ENCODE measurements at regions not wholly inside any gene's neighbourhood (a gene's known extent, or its start where the extent isn't known, plus 50 kb on each side); places are given as distances from the start of the nearest gene placed in this dataset.

- no peak overlapping the region for H3K4me3 Mint-ChIP-seq
- H3K36me3 Mint-ChIP-seq (ENCODE audit: low read depth) = no peaks in the 10 kb centered on the region
- H3K4me1 Mint-ChIP-seq = no peaks in the 10 kb centered on the region
- no peaks in the 10 kb centered on the region for H3K27me3 Mint-ChIP-seq
- no peaks in the 10 kb centered on the region for H3K9me3 Mint-ChIP-seq
- POLR2A ChIA-PET = no interaction called here
- CTCF ChIA-PET = no interaction called here
- H3K27ac Mint-ChIP-seq = no peak overlapping the region
- no peak for DNase-seq
Observed at GRCh38 chr2:107393516-107393915, 433.2 kb upstream of the RGPD4 start.

GRCh38 chr2:107398683-107399082 is 428.0 kb upstream of the RGPD4 start:
- no peaks in the 10 kb centered on the region for H3K27me3 Mint-ChIP-seq
- H3K9me3 Mint-ChIP-seq = no peaks in the 10 kb centered on the region
- no peaks in the 10 kb centered on the region for H3K36me3 Mint-ChIP-seq (ENCODE audit: low read depth)
- CTCF ChIA-PET = no interaction called here
- POLR2A ChIA-PET = no interaction called here
- H3K4me3 Mint-ChIP-seq = no peak overlapping the region
- H3K27ac Mint-ChIP-seq = no peak overlapping the region
- DNase-seq = no peak
- H3K4me1 Mint-ChIP-seq = no peaks in the 10 kb centered on the region

DNA sequence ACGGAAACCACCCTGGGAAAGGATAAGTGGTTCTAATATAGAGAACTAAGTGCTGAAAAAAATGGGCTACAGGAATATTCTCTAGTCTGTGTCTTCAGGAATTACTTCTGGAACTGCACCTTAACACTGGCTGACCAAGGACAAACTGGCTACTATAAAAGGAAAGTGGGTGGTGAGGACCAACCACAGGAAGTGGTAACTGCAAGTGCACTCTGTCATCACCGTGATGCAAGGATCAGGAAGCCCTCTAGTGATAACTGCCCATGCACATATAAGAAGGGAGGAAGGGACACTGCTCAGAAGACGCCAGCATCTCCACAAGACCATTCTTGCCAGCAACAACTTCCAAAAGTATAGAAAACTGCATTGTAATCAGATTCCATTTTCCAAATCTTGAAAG is 424.4 kb upstream of the RGPD4 start:
- POLR2A ChIA-PET = no interaction called here
- H3K27me3 Mint-ChIP-seq = no peaks in the 10 kb centered on the region
- no peaks in the 10 kb centered on the region for H3K36me3 Mint-ChIP-seq (ENCODE audit: low read depth)
- no peak overlapping the region for H3K4me3 Mint-ChIP-seq
- CTCF ChIA-PET = no interaction called here
- H3K4me1 Mint-ChIP-seq = no peaks in the 10 kb centered on the region
- no peaks in the 10 kb centered on the region for H3K9me3 Mint-ChIP-seq
- DNase-seq = no peak
- H3K27ac Mint-ChIP-seq = no peak overlapping the region

GRCh38 chr2:107405261-107405660 is 421.4 kb upstream of the RGPD4 start:
- H3K36me3 Mint-ChIP-seq (ENCODE audit: low read depth) = no peaks in the 10 kb centered on the region
- ChIA-PET CTCF (no interaction called here), POLR2A (no interaction called here)
- H3K27me3 Mint-ChIP-seq = no peaks in the 10 kb centered on the region
- H3K27ac Mint-ChIP-seq = no peak overlapping the region
- no peaks in the 10 kb centered on the region for H3K9me3 Mint-ChIP-seq
- no peak for DNase-seq
- no peak overlapping the region for H3K4me3 Mint-ChIP-seq
- no peaks in the 10 kb centered on the region for H3K4me1 Mint-ChIP-seq

- Mint-ChIP-seq H3K27me3 (no peaks in the 10 kb centered on the region), H3K4me1 (no peaks in the 10 kb centered on the region), H3K36me3 (ENCODE audit: low read depth) (no peaks in the 10 kb centered on the region), H3K4me3 (no peak overlapping the region), H3K27ac (no peak overlapping the region), H3K9me3 (no peaks in the 10 kb centered on the region)
- ChIA-PET CTCF (no interaction called here), POLR2A (no interaction called here)
- DNase-seq = no peak
Observed at GRCh38 chr2:107407017-107407416, 419.7 kb upstream of the RGPD4 start.

DNA sequence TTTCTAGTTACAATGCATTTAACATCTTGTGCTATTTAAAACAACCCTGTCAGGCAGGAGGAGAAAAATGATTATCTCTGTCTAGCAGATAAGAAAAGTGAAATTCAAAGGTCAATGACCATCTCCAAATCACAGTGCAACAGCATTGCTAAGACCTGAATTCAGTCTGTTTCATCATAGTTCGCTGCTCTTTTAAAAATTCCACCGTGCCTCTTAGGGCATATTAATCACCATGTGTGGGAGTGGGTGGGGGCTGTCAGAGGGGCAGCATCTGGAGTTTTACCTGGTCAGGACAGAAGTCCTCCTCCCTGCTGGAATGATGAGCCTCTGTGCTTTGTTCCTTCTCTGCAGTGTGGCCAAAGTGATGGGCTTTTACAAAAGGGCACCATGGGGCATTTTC is 418.7 kb upstream of the RGPD4 start:
- Mint-ChIP-seq H3K27me3 (no peaks in the 10 kb centered on the region), H3K36me3 (ENCODE audit: low read depth) (no peaks in the 10 kb centered on the region), H3K9me3 (no peaks in the 10 kb centered on the region), H3K4me1 (no peaks in the 10 kb centered on the region), H3K4me3 (no peak overlapping the region), H3K27ac (no peak overlapping the region)
- CTCF ChIA-PET = no interaction called here
- no peak for DNase-seq
- POLR2A ChIA-PET = no interaction called here

DNA sequence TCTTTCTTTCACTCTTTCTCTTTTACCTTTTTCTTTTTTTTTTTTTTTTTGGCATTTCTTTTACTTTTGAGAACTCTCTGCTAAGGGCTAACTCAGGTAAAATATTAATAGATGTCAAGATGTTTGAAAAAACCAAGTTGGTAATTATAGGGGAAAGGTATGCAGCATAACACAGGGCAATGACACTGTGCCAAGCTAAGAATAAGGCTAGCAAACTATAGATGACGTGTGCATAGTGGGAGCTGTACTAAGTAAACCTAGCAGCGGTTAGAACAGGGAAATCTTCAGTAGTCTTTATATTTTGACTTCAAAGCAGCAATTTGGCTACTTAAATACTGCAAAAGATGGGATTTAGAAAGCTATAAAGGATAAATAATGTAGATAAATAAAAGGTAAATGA is 415.4 kb upstream of the RGPD4 start:
- H3K27ac Mint-ChIP-seq = no peak overlapping the region
- no peaks in the 10 kb centered on the region for H3K27me3 Mint-ChIP-seq
- no peak overlapping the region for H3K4me3 Mint-ChIP-seq
- ChIA-PET CTCF (no interaction called here), POLR2A (no interaction called here)
- DNase-seq = no peak
- no peaks in the 10 kb centered on the region for H3K9me3 Mint-ChIP-seq
- no peaks in the 10 kb centered on the region for H3K36me3 Mint-ChIP-seq (ENCODE audit: low read depth)
- H3K4me1 Mint-ChIP-seq = no peaks in the 10 kb centered on the region

DNA sequence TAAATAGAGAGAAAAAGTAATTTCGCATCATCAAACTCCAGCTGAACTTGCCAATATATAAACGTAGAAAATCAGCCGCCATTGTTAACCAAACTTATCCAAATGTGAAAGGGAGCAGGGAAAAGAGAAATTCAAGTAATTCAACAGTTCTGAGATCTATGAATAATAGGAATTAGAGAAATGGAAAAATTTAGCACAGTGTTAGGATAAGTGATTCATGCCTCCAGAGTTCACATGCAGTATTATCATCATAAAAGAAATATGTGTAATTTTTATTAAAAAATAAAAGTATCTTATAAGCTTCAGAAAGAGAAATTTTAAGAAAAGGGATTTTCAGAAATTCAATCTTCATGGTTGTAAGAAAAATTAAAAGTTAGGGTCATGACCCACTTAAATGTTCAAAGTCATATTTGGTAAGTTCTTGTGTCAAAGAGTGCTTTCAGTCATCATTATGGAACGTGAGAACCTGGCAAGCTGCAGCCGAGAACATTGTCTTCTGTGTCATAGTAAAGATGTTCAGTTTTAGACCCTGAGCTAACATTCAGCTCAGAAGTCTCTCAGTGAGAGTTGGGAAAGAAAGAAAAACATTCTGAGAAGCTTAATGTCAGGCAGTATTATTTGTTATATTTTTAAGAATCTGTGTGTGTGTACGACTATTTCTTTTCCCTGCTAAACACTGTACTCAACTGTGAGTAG is 414.3 kb upstream of the RGPD4 start:
- Mint-ChIP-seq H3K9me3 (no peaks in the 10 kb centered on the region), H3K4me1 (no peaks in the 10 kb centered on the region), H3K36me3 (ENCODE audit: low read depth) (no peaks in the 10 kb centered on the region), H3K4me3 (no peak overlapping the region), H3K27ac (no peak overlapping the region), H3K27me3 (no peaks in the 10 kb centered on the region)
- ChIA-PET POLR2A (no interaction called here), CTCF (no interaction called here)
- DNase-seq = no peak

DNA sequence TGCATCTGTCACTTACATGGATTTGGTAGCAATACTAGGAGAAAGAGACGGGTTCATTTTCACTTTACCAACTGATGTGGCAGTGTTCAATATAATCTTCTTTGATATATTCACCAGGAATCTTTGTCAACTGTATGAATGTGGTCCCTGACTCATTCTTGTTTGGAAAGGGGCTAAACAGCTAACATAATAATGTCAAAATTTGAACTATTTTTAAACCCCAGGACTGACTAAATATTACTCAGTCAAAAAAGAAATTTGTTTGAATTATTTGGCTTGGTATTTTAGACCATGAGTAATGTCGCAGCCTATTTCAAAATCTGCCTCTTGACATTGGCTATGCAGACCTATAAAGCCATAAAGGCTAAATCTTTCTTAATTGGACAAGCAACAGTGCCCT is 413.7 kb upstream of the RGPD4 start:
- CTCF ChIA-PET = no interaction called here
- Mint-ChIP-seq H3K27me3 (no peaks in the 10 kb centered on the region), H3K4me1 (no peaks in the 10 kb centered on the region), H3K4me3 (no peak overlapping the region), H3K36me3 (ENCODE audit: low read depth) (no peaks in the 10 kb centered on the region), H3K9me3 (peaks cover 2% of the 10 kb centered on the region), H3K27ac (no peak overlapping the region)
- DNase-seq = no peak
- POLR2A ChIA-PET = no interaction called here

- no peaks in the 10 kb centered on the region for H3K36me3 Mint-ChIP-seq (ENCODE audit: low read depth)
- ChIA-PET POLR2A (no interaction called here), CTCF (no interaction called here)
- H3K4me1 Mint-ChIP-seq = no peaks in the 10 kb centered on the region
- H3K9me3 Mint-ChIP-seq = peaks cover 2% of the 10 kb centered on the region
- H3K4me3 Mint-ChIP-seq = no peak overlapping the region
- no peak for DNase-seq
- no peak overlapping the region for H3K27ac Mint-ChIP-seq
- H3K27me3 Mint-ChIP-seq = no peaks in the 10 kb centered on the region
Observed at GRCh38 chr2:107414376-107414775, 412.3 kb upstream of the RGPD4 start.

DNA sequence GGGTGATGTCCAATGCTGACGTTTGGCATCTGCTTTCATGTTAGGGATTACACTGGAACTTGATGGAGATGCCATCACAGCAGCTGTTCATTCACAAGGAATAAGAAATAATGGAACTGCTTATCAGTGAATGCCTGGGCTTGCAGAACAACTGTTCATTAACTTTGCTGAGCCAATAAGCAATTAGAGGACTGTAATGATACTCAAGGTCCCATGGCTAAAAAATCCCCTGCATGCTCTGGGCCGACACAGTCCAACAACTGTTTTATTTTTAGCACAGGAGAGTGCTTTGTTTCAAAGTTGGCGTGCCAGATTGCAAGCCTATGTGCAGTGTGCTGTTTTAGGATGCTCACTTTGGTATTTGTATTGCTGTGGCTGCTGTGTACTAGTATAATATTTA is 408.0 kb upstream of the RGPD4 start:
- Mint-ChIP-seq H3K36me3 (ENCODE audit: low read depth) (no peaks in the 10 kb centered on the region), H3K9me3 (peaks cover 2% of the 10 kb centered on the region), H3K27me3 (no peaks in the 10 kb centered on the region), H3K27ac (no peak overlapping the region), H3K4me3 (no peak overlapping the region), H3K4me1 (no peaks in the 10 kb centered on the region)
- ChIA-PET POLR2A (no interaction called here), CTCF (no interaction called here)
- DNase-seq = no peak

DNA sequence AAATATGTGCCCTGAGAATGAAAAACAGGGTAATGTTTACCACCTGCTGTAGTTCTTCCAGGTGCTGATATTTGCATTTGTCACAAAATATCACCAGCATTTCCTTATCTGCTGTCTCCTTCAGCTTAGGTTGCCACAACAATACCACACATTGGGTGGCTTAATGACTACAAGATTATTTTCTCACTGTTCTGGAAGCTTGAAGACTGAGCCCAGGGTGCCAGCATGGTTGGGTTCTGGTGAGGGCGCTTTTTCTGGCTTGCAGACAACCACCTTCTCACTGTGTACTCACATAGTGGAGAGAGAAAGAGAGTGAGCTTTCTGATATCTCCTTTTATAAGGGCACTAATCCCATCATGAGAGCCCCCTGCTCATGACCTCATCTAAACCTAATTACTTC is 407.5 kb upstream of the RGPD4 start:
- H3K9me3 Mint-ChIP-seq = peaks cover 2% of the 10 kb centered on the region
- no peak for DNase-seq
- CTCF ChIA-PET = no interaction called here
- H3K27ac Mint-ChIP-seq = no peak overlapping the region
- no peaks in the 10 kb centered on the region for H3K4me1 Mint-ChIP-seq
- no peaks in the 10 kb centered on the region for H3K27me3 Mint-ChIP-seq
- POLR2A ChIA-PET = no interaction called here
- no peaks in the 10 kb centered on the region for H3K36me3 Mint-ChIP-seq (ENCODE audit: low read depth)
- no peak overlapping the region for H3K4me3 Mint-ChIP-seq

- peaks cover 6% of the 10 kb centered on the region for H3K9me3 Mint-ChIP-seq
- no peaks in the 10 kb centered on the region for H3K4me1 Mint-ChIP-seq
- H3K27ac Mint-ChIP-seq = no peak overlapping the region
- CTCF ChIA-PET = no interaction called here
- POLR2A ChIA-PET = no interaction called here
- no peak overlapping the region for H3K4me3 Mint-ChIP-seq
- no peaks in the 10 kb centered on the region for H3K36me3 Mint-ChIP-seq (ENCODE audit: low read depth)
- no peaks in the 10 kb centered on the region for H3K27me3 Mint-ChIP-seq
- no peak for DNase-seq
Observed at GRCh38 chr2:107428781-107429180, 397.9 kb upstream of the RGPD4 start.

DNA sequence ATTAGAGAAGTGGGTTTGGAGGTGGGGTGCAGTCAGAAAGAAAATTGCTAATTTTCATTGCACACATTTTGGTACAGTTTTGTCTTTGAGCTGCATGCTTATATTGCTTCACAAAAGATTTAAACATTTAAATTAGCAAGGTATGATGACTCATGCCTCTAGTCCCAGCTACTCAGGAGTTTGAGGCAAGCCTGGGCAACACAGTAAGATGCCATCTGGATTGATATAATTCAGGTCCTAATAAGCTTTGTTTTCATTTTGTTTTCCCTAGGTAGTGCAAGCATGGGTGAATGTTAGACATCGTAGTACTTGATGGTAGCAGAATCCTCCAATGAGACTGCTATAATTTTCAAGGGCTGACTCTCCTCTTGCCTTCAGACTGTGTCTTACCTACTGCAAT is 396.7 kb upstream of the RGPD4 start:
- Mint-ChIP-seq H3K27ac (no peak overlapping the region), H3K9me3 (peaks cover 6% of the 10 kb centered on the region), H3K4me3 (no peak overlapping the region), H3K27me3 (no peaks in the 10 kb centered on the region), H3K4me1 (no peaks in the 10 kb centered on the region), H3K36me3 (ENCODE audit: low read depth) (no peaks in the 10 kb centered on the region)
- no peak for DNase-seq
- ChIA-PET CTCF (no interaction called here), POLR2A (no interaction called here)

Measured in activated CD4-positive, alpha-beta memory T cell treated with anti-CD3 and anti-CD28 coated beads, Interleukin-2, amount 10 ng/mL, durations not matched to agents 7 days and 5 days (primary cell).